Esophagus squamous epithelium (tissue), 4 donors: ENCODE measurements at regions not wholly inside any gene's neighbourhood (a gene's known extent, or its start where the extent isn't known, plus 50 kb on each side); places are given as distances from the start of the nearest gene placed in this dataset.

Experiments
- POLR2A ChIP-seq, 4 donors: fragments of 450-650 bp; IDR thresholded peaks; one replicate each; pipeline ENCODE4 v1.6.1; 2017; ENCODE audit warnings: antibody characterized with exemption in 4 of 4, mild to moderate bottlenecking in 4 of 4, moderate library complexity in 3 of 4
- TF ChIP-seq, protein P1 (sequence below), 6 experiments: fragments of 450-650 bp in 4 of 6; fragments of 200-600 bp in 2 of 6; sonication (generic) in 2 of 6; IDR thresholded peaks; one replicate each; pipeline ENCODE4 v1.5.1; 2016 to 2019; ENCODE audit warnings: antibody characterized with exemption in 6 of 6, mild to moderate bottlenecking in 4 of 6, moderate library complexity in 4 of 6

DNA sequence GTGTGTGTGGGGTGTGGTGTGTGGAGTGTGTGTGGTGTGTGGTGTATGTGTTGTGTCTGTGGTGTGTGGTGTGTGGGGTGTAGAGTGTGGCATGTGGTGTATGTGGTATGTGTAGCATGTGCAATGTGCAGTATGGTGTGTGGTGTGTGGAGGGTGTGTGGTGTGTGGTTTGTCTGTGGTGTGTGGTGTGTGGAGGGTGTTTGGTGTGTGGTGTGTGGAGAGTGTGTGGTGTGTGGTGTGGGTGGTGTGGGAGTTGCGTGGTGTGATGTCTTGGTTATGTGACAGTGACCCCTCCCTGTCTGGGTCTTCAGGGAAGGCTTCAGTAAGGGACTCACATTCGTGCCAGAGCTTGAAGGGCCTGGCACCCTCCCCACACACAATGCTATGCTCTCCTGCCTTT is 718.2 kb upstream of the SOX11 start:
- TF ChIP-seq, protein P1, sequence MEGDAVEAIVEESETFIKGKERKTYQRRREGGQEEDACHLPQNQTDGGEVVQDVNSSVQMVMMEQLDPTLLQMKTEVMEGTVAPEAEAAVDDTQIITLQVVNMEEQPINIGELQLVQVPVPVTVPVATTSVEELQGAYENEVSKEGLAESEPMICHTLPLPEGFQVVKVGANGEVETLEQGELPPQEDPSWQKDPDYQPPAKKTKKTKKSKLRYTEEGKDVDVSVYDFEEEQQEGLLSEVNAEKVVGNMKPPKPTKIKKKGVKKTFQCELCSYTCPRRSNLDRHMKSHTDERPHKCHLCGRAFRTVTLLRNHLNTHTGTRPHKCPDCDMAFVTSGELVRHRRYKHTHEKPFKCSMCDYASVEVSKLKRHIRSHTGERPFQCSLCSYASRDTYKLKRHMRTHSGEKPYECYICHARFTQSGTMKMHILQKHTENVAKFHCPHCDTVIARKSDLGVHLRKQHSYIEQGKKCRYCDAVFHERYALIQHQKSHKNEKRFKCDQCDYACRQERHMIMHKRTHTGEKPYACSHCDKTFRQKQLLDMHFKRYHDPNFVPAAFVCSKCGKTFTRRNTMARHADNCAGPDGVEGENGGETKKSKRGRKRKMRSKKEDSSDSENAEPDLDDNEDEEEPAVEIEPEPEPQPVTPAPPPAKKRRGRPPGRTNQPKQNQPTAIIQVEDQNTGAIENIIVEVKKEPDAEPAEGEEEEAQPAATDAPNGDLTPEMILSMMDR (IDR thresholded peaks at IDR 0.05): no peak
- TF ChIP-seq POLR2A (IDR thresholded peaks at IDR 0.05): no peak
